ENCODE measurements at regions not wholly inside any gene's neighbourhood (a gene's known extent, or its start where the extent isn't known, plus 50 kb on each side); places are given as distances from the start of the nearest gene placed in this dataset.

- TF ChIP-seq POLR2A (IDR thresholded peaks at IDR 0.05; ENCODE audit: low read depth) (no peak), POLR2AphosphoS5 (IDR thresholded peaks at IDR 0.05) (no peak)
- TF ChIP-seq, protein P1, sequence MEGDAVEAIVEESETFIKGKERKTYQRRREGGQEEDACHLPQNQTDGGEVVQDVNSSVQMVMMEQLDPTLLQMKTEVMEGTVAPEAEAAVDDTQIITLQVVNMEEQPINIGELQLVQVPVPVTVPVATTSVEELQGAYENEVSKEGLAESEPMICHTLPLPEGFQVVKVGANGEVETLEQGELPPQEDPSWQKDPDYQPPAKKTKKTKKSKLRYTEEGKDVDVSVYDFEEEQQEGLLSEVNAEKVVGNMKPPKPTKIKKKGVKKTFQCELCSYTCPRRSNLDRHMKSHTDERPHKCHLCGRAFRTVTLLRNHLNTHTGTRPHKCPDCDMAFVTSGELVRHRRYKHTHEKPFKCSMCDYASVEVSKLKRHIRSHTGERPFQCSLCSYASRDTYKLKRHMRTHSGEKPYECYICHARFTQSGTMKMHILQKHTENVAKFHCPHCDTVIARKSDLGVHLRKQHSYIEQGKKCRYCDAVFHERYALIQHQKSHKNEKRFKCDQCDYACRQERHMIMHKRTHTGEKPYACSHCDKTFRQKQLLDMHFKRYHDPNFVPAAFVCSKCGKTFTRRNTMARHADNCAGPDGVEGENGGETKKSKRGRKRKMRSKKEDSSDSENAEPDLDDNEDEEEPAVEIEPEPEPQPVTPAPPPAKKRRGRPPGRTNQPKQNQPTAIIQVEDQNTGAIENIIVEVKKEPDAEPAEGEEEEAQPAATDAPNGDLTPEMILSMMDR (IDR thresholded peaks at IDR 0.05), result no peak
Observed at GRCh38 chr20:9949563-9949962, 85.2 kb upstream of the ANKEF1 start.

Data from esophagus muscularis mucosa (tissue), 3 donors.